Superior temporal gyrus (tissue), 1 donor: ENCODE measurements at regions not wholly inside any gene's neighbourhood (a gene's known extent, or its start where the extent isn't known, plus 50 kb on each side); places are given as distances from the start of the nearest gene placed in this dataset.

ENCODE experiments used
- DNase-seq: peaks from one replicate; pipeline ENCODE4 v3.0.0-alpha.2; 2016; ENCODE audit errors: extremely low spot score

DNA sequence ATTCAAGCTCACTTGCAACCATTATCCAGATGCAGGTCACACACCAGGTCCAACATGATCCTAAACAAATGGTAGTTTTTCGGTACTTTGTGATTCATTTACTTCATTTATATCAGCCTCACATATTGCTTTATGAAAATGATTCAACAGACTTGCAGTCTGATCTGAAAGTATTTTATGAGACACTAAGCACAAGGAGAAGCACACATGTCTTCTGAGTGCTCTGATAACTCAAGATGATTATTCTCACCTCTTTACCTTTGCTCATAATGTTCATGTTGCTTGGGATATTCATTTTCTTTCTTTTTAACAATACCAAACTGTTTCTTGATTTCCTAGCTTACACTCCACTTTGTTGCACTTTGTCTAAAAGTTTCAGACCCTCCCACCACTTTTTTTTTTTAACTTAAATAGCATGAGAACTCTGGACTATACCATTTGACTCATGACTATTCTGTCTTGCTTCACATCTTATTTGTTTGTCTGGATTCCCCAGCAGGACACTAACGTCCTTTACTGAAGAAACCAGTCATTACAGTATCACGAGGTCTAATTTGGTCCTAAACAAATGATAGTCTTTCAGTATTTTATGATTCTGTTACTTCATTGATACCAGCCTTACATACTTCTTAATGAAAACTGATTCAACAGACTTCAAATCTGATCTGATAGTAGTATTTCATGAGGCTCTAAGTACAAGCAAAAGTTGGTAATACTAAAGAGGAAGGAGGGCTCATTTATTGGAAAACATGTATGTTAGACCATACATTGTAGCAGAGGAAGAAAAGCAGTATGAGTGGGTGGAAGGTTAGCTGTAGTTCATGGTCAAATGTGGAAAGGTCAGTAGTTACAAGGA is 171.8 kb upstream of the AHR start:
- no peak for DNase-seq

DNA sequence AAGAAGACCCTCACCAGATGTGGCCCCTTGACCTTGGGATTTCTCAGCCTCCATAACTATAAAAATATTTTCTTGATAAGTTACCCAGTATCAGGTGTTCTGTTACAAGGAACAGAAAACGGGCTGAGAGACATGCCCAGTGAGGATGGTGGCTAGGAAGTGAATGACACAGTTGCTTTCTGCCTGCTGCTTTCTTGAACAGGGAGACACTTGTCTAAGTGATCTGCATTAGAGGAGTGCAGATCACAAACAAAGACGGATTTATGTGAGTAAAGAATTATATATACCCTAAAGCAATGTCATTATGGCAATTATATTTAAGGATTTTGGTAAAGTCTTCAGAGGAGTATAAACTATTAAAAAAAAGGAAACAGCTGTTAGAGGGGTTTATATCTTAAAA is 169.2 kb upstream of the AHR start:
- DNase-seq: no peak

DNA sequence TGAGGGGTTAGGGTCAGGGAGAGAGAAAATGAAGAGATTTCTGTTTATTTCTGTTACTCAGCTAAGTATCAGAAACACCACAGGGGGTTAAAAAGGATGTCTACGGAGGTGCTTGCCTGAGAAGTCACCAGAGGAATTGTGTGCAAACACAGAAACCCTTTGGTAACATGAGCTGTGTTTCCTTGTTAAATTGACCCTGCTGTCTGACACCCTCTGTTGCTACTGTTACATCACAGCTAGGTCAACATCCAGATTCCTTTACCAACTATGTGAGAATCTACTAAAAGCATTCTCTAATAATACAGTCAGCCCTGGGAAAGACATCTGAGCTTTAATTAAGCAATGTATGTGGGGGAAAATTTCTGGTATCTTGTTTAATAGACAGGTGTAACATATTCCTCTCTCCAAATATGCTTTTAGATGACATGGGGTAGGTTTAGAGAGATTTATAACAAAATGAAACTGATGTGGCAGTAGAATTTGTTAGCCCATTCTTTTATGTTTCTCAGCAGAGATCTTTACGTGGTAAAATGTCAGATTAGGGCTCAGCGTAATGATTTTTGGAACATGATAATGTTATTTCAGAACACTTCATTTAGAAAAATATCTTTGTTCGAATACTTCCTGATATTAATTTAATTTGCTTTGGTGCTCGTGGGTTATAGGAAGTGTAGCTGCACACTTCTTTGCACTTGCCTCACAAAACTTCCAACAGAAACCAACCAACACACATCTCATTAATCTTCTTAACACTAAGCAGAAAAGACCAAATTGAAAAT is 168.0 kb upstream of the AHR start:
- no peak for DNase-seq

DNA sequence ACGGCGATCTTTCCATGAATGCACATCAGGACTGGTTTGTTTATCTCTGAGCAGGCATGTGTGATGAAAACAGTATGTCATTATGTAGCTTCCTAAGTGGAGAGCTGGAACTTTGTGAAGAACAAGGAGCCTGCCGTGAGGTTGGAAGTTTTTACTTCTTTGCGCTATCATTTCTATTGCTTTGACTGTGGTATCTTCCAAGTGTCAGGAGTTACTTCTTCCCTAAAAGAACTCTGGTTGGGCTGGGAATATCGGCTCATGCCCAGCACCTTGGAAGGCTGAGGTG is 167.4 kb upstream of the AHR start:
- no peak for DNase-seq

DNA sequence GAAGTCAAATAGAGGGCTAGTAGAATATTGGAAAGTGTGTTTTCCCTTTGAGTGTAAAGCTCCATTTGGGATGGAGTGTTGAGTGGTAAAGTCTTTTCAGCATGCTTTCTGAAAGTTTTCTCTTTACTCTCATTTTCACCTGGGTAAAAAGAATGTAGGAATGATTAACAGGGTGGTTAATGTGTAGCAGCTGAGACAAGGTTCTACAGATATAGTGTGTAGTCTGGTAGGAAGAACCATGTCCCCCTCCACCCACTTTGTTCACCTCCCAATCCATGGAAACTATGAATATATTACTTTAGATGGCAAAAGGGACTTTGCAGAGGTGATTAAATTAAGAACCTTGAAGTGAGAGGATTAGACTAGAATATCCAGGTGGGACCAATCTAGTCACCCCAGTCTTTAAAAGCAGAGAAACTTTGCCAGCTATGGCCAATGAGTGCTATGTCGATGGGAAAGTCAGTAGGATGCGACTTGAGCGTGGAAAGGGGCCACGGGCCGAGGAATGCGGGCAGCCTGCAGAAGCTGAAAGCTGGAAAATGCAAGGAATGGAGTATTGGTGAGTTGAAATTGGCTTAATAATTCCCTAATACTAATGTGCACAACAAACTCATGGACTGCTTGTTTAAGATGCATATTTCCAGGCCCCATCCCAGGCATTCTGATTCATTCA is 166.3 kb upstream of the AHR start:
- no peak for DNase-seq

DNA sequence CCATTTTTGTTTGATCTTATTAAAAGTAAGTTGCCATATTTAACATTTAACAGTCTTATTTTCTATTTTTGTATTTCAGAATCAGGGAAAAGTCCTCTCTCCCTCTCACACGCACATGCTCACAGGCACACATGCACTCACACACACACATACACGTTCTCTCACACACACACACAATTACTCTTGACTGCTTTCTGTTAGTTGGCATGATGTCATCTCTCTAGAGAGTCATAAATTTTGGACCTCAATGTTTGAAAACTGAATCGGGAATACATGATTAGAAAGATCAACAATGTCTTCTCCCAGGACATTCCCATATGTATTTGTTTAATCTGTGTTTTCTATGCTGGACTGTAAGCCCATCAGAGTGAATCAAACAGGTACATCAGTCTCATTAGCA is 165.7 kb upstream of the AHR start:
- no peak for DNase-seq

DNA sequence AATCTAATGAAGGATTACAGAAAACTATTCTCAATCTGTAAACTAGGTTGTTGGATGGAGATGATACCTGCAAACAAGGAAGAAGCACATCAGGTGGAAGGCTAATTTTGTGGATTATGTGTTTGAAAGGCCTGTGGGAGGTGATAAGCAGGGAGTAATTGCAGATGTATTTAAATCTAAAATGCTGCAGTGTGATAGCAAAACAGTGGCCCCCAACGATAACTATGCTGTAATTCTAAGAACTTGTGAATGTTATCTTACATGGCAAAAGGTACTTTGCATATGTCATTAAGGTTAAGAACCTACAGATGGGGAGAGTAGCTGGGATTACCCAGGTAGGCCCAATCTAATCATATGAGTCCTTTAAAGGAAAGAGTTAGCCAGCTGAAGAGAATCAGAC is 164.5 kb upstream of the AHR start:
- DNase-seq: no peak

DNA sequence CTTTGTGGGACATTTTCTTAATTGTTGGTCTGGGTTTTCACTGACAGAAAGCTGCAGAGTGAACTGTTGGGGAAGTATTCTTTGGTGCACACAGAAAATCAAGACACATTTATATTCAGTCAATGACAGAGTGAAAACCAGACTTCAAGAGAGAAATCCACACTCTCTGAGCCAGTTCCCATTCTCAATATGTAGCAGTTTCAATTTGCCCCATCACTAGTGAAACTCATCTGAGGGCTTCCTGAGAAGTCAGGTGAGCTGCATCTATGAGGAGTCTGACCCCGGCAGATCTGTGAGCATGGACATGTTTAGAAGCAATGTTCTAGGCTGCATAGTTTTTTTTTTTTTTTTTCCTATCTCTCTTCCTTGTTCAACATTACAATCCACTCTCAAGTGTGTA is 163.7 kb upstream of the AHR start:
- DNase-seq: no peak

DNA sequence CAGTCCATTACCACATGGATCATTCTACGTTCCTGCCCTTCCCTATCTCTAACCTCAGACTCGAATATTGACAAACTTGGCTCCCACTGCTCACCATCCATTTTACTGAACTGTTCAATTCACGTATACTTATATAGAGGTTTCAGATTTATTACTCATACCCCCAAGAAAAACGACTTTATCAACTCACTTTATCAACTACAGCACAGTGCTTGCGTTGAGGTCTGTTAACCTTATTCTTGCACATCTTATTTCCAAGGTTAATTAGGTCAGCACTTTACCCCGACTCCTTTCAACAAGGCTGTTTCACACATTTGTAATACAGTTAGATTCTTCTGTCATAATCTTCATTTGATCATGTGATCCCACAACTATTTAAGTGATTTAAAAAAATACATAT is 162.3 kb upstream of the AHR start:
- no peak for DNase-seq

DNA sequence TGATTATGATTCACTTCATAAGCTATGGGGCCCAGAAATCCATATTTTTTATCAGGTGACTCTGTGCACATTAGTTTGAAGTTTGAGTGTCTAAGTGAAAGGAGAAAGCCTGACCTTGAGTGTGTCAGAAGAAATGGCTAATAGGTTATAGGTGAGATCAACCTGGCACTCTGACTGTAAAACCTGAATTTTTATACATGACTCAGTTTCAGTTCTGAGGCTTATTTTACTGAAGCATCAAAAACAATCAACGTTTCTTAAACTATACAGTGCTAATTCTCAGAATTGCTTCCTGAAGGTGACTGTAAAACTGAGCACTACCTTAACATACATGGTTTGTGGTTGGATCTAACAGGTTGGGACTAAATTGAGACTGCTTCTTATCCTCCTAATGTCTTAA is 159.4 kb upstream of the AHR start:
- DNase-seq: no peak

DNA sequence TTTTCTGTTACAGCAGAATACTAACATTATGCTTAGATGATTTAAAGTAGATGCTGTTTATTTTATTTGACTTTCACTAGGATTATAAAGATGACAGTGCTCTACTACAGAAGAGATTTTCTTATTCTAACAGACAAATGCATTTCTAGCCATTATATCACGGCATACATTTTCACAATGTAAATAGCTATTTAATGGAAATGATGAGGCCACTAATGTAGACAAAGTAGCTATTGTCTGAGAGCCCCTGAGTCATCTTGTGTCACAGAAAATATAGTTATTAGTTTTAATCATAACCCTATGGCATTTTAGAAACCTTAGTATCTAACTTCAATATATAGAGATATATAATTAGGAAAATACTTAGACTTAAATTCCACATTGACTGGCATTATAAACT is 158.0 kb upstream of the AHR start:
- no peak for DNase-seq

DNA sequence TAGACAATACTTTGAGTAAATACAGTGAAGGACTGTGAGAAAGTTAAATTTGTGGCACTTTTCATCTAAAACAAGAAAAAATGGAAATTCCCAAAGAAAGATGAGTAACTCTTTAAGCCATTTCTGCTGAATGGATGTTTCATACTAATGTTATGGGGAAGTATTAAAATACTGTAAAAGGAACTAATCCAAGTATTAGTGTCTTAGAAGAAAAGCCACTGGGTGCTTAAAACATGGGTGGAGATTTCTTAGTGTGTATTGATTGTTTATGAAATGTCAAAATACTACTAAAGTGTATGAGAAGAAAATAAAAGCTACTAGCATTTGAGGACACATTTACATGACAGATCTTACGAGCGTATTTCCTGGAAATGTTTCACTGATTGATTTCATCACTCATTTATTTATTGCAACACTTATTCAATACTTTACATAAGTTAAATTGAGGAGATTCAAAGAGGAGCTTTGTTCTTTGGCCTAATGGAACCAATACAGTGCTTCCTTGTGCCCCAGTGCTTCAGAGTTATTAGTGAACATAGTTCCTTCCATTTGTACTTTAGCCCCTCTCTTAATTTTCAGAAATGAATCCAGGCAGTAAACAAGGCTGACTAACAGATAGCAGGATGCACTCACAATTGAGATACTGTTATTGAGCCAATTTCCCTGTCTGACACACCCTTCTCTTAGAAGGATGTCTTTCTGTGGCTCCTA is 155.5 kb upstream of the AHR start:
- DNase-seq: no peak

DNA sequence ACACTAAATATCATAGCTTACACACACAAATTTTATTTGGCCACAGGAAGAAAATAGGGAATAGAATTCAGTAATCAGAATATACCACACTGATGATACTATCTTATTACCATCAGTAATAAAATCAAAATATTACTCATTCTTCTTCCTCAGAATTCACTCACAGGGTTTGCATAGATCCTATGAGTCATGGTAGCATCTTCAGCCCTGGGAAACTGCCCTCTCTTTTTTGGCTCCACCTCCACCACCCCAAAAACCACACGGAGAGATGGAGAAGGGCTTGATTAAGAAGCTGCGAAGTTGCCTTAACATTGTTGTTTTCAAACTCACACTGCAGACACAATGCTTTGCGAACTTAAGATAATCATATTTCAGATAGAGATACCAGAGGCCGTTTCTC is 154.1 kb upstream of the AHR start:
- no peak for DNase-seq

DNA sequence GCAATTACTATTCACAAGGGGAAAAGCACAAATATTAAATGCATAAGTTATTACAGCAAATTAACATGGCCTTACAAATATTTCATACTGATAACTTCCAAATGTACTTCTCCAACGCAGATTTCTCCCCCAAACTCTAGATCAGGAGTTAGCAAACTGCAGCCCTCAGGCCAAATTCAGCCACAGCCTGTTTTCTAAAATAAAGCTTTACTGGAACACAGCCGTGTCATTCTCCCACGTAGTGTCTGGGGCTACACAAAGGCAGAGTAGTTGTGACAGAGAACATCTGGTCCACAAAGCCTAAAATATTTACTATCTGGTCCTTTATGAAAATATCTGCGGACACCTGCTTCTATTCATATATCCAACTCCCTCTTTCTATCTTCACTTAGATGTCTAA is 151.8 kb upstream of the AHR start:
- DNase-seq: no peak

DNA sequence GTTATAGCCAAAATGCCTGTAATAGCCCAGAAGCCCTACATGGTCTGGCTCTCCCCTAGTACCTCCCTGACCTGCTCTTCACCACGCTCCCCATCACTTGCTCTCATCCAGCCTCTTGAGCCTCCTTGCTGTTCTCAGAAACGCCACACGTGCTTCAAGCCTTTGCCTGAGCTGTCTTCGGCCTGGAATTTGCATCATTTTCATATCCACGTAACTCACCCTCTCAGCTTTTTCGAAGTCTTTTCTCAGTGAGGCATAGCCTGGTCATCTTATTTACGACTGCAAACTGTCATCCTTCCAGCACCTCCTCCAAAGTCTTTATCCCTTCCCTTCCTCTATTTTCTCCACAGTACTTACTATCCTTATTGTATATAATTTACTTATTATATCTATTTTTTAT is 151.0 kb upstream of the AHR start:
- DNase-seq: no peak

DNA sequence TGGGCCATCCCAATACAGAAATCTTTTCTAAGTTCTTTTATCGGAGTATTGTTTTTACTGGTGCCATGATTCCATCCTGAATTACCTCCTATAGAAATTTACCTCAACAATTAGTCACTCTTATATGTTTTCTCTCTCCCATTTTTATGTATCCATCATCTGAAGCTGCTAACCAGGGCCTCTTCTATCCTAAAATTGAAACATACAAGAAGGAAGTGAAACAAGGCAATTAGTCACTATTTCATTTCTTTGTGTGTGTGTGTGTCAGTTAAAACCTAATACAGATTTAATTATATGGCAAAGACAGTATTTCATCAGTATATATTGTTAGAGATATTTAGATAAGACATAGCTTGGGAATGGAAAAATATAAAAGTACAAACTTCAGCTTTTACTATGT is 148.4 kb upstream of the AHR start:
- DNase-seq: no peak

DNA sequence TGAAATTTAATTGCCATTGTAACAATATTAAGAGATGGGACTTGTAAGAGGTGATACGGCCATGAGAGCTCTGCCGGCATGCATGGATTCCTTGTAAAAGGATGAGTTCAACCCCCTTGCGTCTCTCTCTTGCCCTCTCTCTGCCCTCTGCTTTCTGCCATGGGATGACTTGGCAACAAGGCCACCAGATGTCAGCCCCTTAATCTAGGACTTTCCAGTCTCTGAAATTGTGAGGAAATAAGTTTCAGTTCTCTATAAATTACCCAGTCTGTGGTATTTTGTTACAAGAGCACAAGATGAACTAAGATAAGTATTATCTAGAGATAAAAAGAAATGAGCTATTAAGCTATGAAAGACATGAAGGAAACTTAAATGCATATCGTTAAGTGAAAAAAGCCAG is 145.7 kb upstream of the AHR start:
- no peak for DNase-seq

DNA sequence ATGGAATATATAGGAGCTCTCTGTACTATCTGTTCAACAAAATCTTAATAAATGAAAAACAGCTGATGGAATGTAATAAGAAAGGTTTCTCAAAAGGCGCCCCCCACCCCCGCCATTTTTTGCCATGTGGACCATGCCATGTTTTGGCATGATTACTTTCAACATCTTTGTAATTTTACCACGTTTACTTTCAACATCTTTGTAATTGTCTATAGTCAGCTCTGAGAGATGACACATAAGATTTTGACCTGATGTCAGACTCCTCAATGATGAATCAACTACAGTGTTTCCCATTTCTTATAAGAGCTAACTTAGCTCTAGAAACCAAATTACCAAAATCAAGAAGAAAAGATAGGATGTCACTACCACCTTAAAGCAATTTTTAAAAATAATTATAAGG is 144.9 kb upstream of the AHR start:
- DNase-seq: no peak

DNA sequence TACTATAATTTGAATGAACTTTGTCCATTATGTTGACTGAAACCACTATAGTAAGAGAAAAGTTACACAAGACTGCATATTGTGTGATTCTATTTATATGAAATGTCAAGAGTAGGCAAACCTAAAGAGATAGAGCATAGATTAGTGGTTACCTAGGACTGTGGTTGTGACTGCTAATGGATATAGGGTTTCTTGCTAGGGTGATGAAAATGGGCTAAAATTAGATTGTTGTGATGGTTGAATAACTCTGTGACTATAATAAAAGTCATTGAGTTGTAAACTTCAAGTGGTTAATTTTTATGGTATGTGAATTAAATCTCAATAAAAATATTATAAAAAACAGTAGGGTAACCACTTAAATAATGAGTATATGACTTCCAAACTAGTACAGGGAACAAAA is 142.9 kb upstream of the AHR start:
- DNase-seq: no peak

DNA sequence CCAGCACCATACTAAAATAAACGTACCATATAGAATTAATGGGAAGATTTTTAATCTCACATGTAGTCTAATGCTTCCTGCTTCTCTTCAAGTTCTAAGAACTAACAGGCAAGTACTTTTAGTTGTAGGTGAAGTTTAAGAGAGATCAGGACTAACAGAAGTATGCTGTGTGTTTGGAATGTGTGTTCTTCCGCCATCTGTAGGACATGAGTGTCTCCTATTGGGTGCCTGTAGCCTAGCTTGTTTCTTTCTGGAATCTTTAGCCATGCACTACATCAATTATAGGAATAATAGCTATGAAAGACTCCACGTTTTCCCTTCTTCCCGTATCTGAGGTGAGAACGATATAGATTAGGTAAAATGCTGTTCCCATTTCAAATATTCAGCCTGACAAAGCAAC is 140.2 kb upstream of the AHR start:
- DNase-seq: no peak

DNA sequence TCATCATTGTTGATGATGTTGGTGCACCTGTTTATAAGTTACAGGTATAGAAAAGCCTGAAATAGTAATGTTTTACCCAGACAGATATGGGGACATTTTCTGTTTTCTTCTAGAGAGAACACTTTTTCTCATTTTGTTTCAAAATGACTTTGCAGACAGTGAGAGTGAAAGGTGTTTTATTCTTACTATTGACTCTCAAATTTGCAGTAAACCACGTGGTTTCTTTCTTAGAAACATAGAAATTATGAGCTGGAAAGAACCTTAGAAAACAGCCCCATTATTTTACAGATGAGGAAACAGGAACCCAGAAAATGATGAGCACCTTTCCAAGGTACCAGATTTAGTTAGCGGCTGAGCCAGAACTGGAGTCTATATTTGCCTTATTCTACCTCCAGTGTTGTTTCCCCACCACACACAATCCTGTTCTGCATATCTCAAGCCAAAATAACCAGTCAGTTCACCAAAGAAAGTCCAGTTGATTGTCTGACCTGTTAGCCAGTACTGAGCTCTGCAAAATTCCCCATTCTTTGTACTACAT is 138.9 kb upstream of the AHR start:
- no peak for DNase-seq

DNA sequence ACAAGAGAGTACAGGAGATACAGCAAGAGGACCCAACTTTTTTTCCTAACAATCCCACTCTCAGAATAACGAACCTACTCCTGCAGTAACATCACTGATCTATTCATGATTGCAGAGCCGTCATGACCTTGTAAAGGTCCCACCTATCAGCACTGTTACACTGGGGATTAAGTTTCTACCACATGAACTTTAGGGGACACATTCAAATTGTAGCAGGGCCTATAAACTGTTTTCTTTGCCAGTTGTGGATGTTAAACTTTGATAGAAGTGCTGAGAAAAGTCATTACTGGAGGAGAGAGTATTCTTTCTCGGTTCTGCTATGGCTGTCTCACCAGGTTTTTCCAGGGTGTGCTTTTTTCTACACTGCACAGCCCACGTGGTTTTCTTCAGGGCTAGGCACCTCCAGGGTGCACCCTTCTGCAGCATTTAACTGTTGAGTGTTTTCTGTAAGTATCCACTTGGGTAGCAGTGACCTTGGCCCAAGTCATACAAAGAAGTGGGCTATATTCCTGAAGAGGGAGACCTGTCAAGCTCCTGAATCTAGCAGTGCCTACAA is 131.6 kb upstream of the AHR start:
- DNase-seq: no peak
